HCT116 (cell line): ENCODE measurements at regions not wholly inside any gene's neighbourhood (a gene's known extent, or its start where the extent isn't known, plus 50 kb on each side); places are given as distances from the start of the nearest gene placed in this dataset.

ENCODE experiments used
- ATAC-seq: fragments of 200-7000 bp; cut with Tn5 transposase; 2 replicates; pipeline ENCODE4 v1.9.1; 2020; ENCODE audit warnings: mild to moderate bottlenecking, moderate library complexity
- BruUV-seq: library from RNA; stranded (reverse); fragments of 400-500 nt; replicated peaks from 2 replicates; lab custom pipeline; 2021; lab: Mats Ljungman, UMichigan
- CTCF ChIA-PET: fragments of 300-600 bp; sonication (Branson Sonifier 250); formaldehyde crosslinking; loops from one replicate; lab custom pipeline; 2021; ENCODE audit warnings: antibody characterized with exemption; lab: Charles Lee
- POLR2A ChIA-PET: fragments of 300-600, 350-600 bp; sonication (Branson Sonifier 250); formaldehyde crosslinking; loops from one replicate; lab custom pipeline; 2021; ENCODE audit warnings: antibody characterized with exemption; lab: Charles Lee
- RAD21 ChIA-PET, 2 experiments: fragments of 300-600 bp; sonication (Branson Sonifier 250); formaldehyde crosslinking; loops; one replicate each; lab custom pipeline; 2023; ENCODE audit warnings: low total read pairs in 2 of 2; ENCODE audit not compliant: uncharacterized antibody in 2 of 2, unreplicated experiment in 2 of 2, low non-redundant PET in 1 of 2; lab: Charles Lee
- DNase-seq: peaks from one replicate; pipeline ENCODE4 v3.0.0-alpha.2; 2010; ENCODE audit warnings: low read depth, low spot score
- H2AFZ ChIP-seq: fragments of 200-600 bp; shearing (Covaris generic), sonication (generic); 2 replicates; pipeline ENCODE4 v1.6.1; 2017; ENCODE audit warnings: low read depth, mixed run types, mixed read lengths, antibody characterized with exemption, low read length; ENCODE audit not compliant: poor library complexity, severe bottlenecking
- H3K27ac ChIP-seq: 2 replicates; pipeline ENCODE4 v1.5.1; 2012; ENCODE audit warnings: low read depth, low read length
- H3K27me3 ChIP-seq: fragments of 200-600 bp; sonication (generic); 2 replicates; pipeline ENCODE4 v1.6.1; 2016; ENCODE audit warnings: mixed run types, low read length, mixed read lengths; ENCODE audit not compliant: insufficient read depth
- H3K36me3 ChIP-seq, 2 experiments: fragments of 200-500 bp in 1 of 2; fragments of 200-600 bp in 1 of 2; sonication (Bioruptor generic) in 1 of 2; sonication (generic) in 1 of 2; 2 replicates each; pipeline versions ENCODE4 v1.5.1 to v1.6.1; 2014 to 2016; ENCODE audit warnings: low read length in 2 of 2, inconsistent platforms in 1 of 2, mixed read lengths in 1 of 2, mixed run types in 1 of 2; ENCODE audit not compliant: insufficient read depth in 2 of 2, control insufficient read depth in 1 of 2
- H3K4me1 ChIP-seq, 2 experiments: fragments of 200-600 bp in 1 of 2; sonication (generic) in 1 of 2; 2 replicates each; pipeline versions ENCODE4 v1.5.1 to v1.6.1; 2012 to 2017; ENCODE audit warnings: low read length in 2 of 2, inconsistent platforms in 1 of 2, mild to moderate bottlenecking in 1 of 2, mixed read lengths in 1 of 2, mixed run types in 1 of 2, moderate library complexity in 1 of 2; ENCODE audit not compliant: insufficient read depth in 2 of 2, control insufficient read depth in 1 of 2
- H3K4me2 ChIP-seq: fragments of 200-600 bp; sonication (generic); 2 replicates; pipeline ENCODE4 v1.6.1; 2017; ENCODE audit warnings: mixed run types, low read length, mixed read lengths
- H3K4me3 ChIP-seq, 2 experiments: fragments of 200-600 bp in 1 of 2; sonication (generic) in 1 of 2; replicated peaks in 1 of 2; 2 replicates each; pipeline ENCODE4 v1.5.1; 2011 to 2016; ENCODE audit warnings: low read length in 2 of 2, control low read depth in 1 of 2, low read depth in 1 of 2, mild to moderate bottlenecking in 1 of 2, mixed read lengths in 1 of 2, mixed run types in 1 of 2
- H3K79me2 ChIP-seq: fragments of 200-600 bp; sonication (generic); 2 replicates; pipeline ENCODE4 v1.6.1; 2017; ENCODE audit warnings: mild to moderate bottlenecking, mixed run types, low read length, moderate library complexity, mixed read lengths; ENCODE audit not compliant: insufficient read depth
- H3K9ac ChIP-seq: fragments of 200-600 bp; sonication (generic); 2 replicates; pipeline ENCODE4 v1.6.1; 2016; ENCODE audit warnings: low read length, mixed read lengths
- H3K9me2 ChIP-seq: fragments of 200-600 bp; sonication (generic), shearing (Covaris generic); 2 replicates; pipeline ENCODE4 v1.6.1; 2017; ENCODE audit warnings: mixed run types, mild to moderate bottlenecking, moderate library complexity; ENCODE audit not compliant: insufficient read depth
- H3K9me3 ChIP-seq, 2 experiments: fragments of 200-500 bp in 1 of 2; fragments of 200-600 bp in 1 of 2; sonication (Bioruptor generic) in 1 of 2; sonication (generic) in 1 of 2; 2 replicates each; pipeline ENCODE4 v1.6.1; 2014 to 2017; ENCODE audit warnings: low read length in 2 of 2, mixed read lengths in 2 of 2, inconsistent platforms in 1 of 2, low read depth in 1 of 2, mild to moderate bottlenecking in 1 of 2, mixed run types in 1 of 2, moderate library complexity in 1 of 2; ENCODE audit not compliant: control insufficient read depth in 1 of 2, insufficient read depth in 1 of 2
- H4K20me1 ChIP-seq: fragments of 200-600 bp; sonication (generic), shearing (Covaris generic); 2 replicates; pipeline ENCODE4 v1.6.1; 2017; ENCODE audit warnings: mixed run types, mild to moderate bottlenecking, moderate library complexity; ENCODE audit not compliant: insufficient read depth
- ATF3 ChIP-seq: IDR thresholded peaks from 2 replicates; pipeline ENCODE4 v1.6.1; 2012
- CBX3 ChIP-seq: IDR thresholded peaks from 2 replicates; pipeline ENCODE4 v1.6.1; 2012; ENCODE audit warnings: low read depth
- CEBPB ChIP-seq: IDR thresholded peaks from 2 replicates; pipeline ENCODE4 v1.6.1; 2012; ENCODE audit warnings: low read depth
- EGR1 ChIP-seq: IDR thresholded peaks from 2 replicates; pipeline ENCODE4 v1.6.1; 2012; ENCODE audit warnings: low read depth
- ELF1 ChIP-seq: IDR thresholded peaks from 2 replicates; pipeline ENCODE4 v1.6.1; 2012; ENCODE audit warnings: low read depth, borderline replicate concordance
- EZH2phosphoT487 ChIP-seq: fragments of 200-600 bp; IDR thresholded peaks from 2 replicates; pipeline ENCODE4 v1.6.1; 2018; ENCODE audit warnings: antibody characterized with exemption, borderline replicate concordance
- FOSL1 ChIP-seq: IDR thresholded peaks from 2 replicates; pipeline ENCODE4 v1.6.1; 2012; ENCODE audit warnings: low read depth
- MAX ChIP-seq: IDR thresholded peaks from 2 replicates; pipeline ENCODE4 v1.6.1; 2012
- REST ChIP-seq: IDR thresholded peaks from 2 replicates; pipeline ENCODE4 v1.6.1; 2012; ENCODE audit warnings: low read depth
- SP1 ChIP-seq: IDR thresholded peaks from 2 replicates; pipeline ENCODE4 v1.6.1; 2012; ENCODE audit warnings: low read depth
- TCF7L2 ChIP-seq: IDR thresholded peaks from 2 replicates; pipeline ENCODE4 v1.7.0; 2011; ENCODE audit warnings: borderline replicate concordance, inconsistent platforms; ENCODE audit not compliant: insufficient read depth, insufficient read length; ENCODE audit errors: extremely low read depth
- ZBTB33 ChIP-seq: IDR thresholded peaks from 2 replicates; pipeline ENCODE4 v1.6.1; 2011; ENCODE audit warnings: mild to moderate bottlenecking, low read length, moderate library complexity; ENCODE audit not compliant: insufficient replicate concordance; ENCODE audit errors: extremely low read depth
- ZFX ChIP-seq: fragments of 450-650 bp; IDR thresholded peaks from 2 replicates; pipeline ENCODE4 v1.6.1; 2017
- ZNF274 ChIP-seq: fragments of 200-500 bp; sonication (Bioruptor generic); IDR thresholded peaks from 2 replicates; pipeline ENCODE4 v1.6.1; 2014; ENCODE audit warnings: mild to moderate bottlenecking, low read depth, low read length, inconsistent platforms
- intact Hi-C: fragments of 100-400 bp; cut with micrococcal nuclease; formaldehyde crosslinking; loops from 2 replicates; pipeline ENCODE4 v1.10.0; 2022

GRCh38 chr4:81883004-81883403 lies 411.3 kb upstream of the RASGEF1B start:
- POLR2A ChIA-PET = no interaction called here
- ATAC-seq (no peak), DNase-seq (no peak)
- no peak for TF ChIP-seq ZNF274
- TF ChIP-seq CEBPB = no peak
- Histone ChIP-seq H4K20me1 (no peaks in the 10 kb centered on the region), H3K4me3 (no peak overlapping the region), H3K9me2 (no peaks in the 10 kb centered on the region), H2AFZ (no peak overlapping the region), H3K4me2 (no peak overlapping the region), H3K27me3 (peaks cover 3% of the 10 kb centered on the region; the same call in 1 of the 2 replicates), H3K9ac (no peak overlapping the region), H3K79me2 (no peaks in the 10 kb centered on the region), H3K36me3 (no peaks in the 10 kb centered on the region), H3K27ac (no peak overlapping the region), H3K9me3 (no peaks in the 10 kb centered on the region), H3K4me1 (no peaks in the 10 kb centered on the region)
- RAD21 ChIA-PET = no interaction called here
- no TSS peak for BruUV-seq
- intact Hi-C loops = no loop called here
- CTCF ChIA-PET = no interaction called here

- ChIA-PET RAD21 (no interaction called here), CTCF (no interaction called here), POLR2A (no interaction called here)
- Histone ChIP-seq H3K36me3 (no peaks in the 10 kb centered on the region), H3K27me3 (peaks cover 3% of the 10 kb centered on the region; the same call in 1 of the 2 replicates), H3K27ac (no peak overlapping the region), H3K79me2 (no peaks in the 10 kb centered on the region), H3K4me2 (no peak overlapping the region), H3K9me3 (no peaks in the 10 kb centered on the region), H3K4me3 (no peak overlapping the region), H3K4me1 (no peaks in the 10 kb centered on the region), H3K9ac (no peak overlapping the region), H2AFZ (no peak overlapping the region), H3K9me2 (no peaks in the 10 kb centered on the region), H4K20me1 (no peaks in the 10 kb centered on the region)
- intact Hi-C loops = no loop called here
- DNase-seq (no peak), ATAC-seq (no peak)
- no TSS peak for BruUV-seq
- no peak for TF ChIP-seq EZH2phosphoT487
- TF ChIP-seq FOSL1 = no peak
- no peak for TF ChIP-seq CBX3
- no peak for TF ChIP-seq ZBTB33
- no peak for TF ChIP-seq SP1
- TF ChIP-seq CEBPB = no peak
- no peak for TF ChIP-seq TCF7L2
- TF ChIP-seq MAX = no peak
- no peak for TF ChIP-seq REST
- TF ChIP-seq ZNF274 = no peak
- TF ChIP-seq EGR1 = no peak
- TF ChIP-seq ZFX = no peak
- TF ChIP-seq ATF3 = no peak
- TF ChIP-seq ELF1 = no peak
Observed at GRCh38 chr4:81881855-81882621, 410.3 kb upstream of the RASGEF1B start.
